PC-9 (cell line): ENCODE measurements at regions not wholly inside any gene's neighbourhood (a gene's known extent, or its start where the extent isn't known, plus 50 kb on each side); places are given as distances from the start of the nearest gene placed in this dataset.
A peak's percentile ranks its signal among the peaks of the same experiment; 100 is the strongest.

ENCODE experiments used
- BruUV-seq: library from RNA; stranded (reverse); fragments of 400-500 nt; replicated peaks from 2 replicates; lab custom pipeline; 2021; lab: Mats Ljungman, UMichigan
- CTCF ChIA-PET: fragments of 300-600 bp; sonication (Branson Sonifier 250); formaldehyde crosslinking; loops from one replicate; lab custom pipeline; 2022; ENCODE audit warnings: antibody characterized with exemption; lab: Charles Lee
- POLR2A ChIA-PET: fragments of 300-600 bp; sonication (Branson Sonifier 250); formaldehyde crosslinking; loops from one replicate; lab custom pipeline; 2022; ENCODE audit warnings: antibody characterized with exemption; ENCODE audit not compliant: unreplicated experiment; lab: Charles Lee
- DNase-seq, 2 experiments: peaks; one replicate each; pipeline versions ENCODE4 v3.0.0 to v3.0.0-alpha.2; 2015 to 2022; ENCODE audit warnings: mixed read lengths in 1 of 2
- H2AFZ ChIP-seq: fragments of 200-600 bp; sonication (generic); 2 replicates; pipeline ENCODE4 v1.8.1; 2017; ENCODE audit warnings: antibody characterized with exemption
- H3F3A ChIP-seq: fragments of 200-600 bp; sonication (generic); 2 replicates; pipeline ENCODE4 v1.8.1; 2017; ENCODE audit warnings: antibody characterized with exemption, mild to moderate bottlenecking, low read depth; ENCODE audit not compliant: insufficient read depth
- H3K27ac ChIP-seq: fragments of 200-600 bp; sonication (generic); 2 replicates; pipeline ENCODE4 v1.6.1; 2016; ENCODE audit warnings: mixed run types
- H3K27me3 ChIP-seq: fragments of 200-600 bp; sonication (generic); 2 replicates; pipeline ENCODE4 v1.6.1; 2016; ENCODE audit warnings: low read depth, mixed run types; ENCODE audit not compliant: insufficient read depth
- H3K36me3 ChIP-seq: fragments of 200-600 bp; sonication (generic); 2 replicates; pipeline ENCODE4 v1.6.1; 2016; ENCODE audit warnings: low read depth, mixed run types
- H3K4me1 ChIP-seq: fragments of 200-600 bp; sonication (generic); replicated peaks from 2 replicates; pipeline ENCODE4 v1.6.1; 2016; ENCODE audit warnings: mixed run types; ENCODE audit not compliant: insufficient read depth
- H3K4me2 ChIP-seq: fragments of 200-600 bp; sonication (generic); 2 replicates; pipeline ENCODE4 v1.6.1; 2017; ENCODE audit warnings: mixed run types
- H3K4me3 ChIP-seq: fragments of 200-600 bp; sonication (generic); 2 replicates; pipeline ENCODE4 v1.6.1; 2016; ENCODE audit warnings: mixed run types
- H3K79me2 ChIP-seq: fragments of 200-600 bp; sonication (generic); 2 replicates; pipeline ENCODE4 v1.6.1; 2017; ENCODE audit warnings: low read depth, mixed run types
- H3K9me2 ChIP-seq: fragments of 200-600 bp; sonication (generic); 2 replicates; pipeline ENCODE4 v1.8.1; 2017; ENCODE audit warnings: mild to moderate bottlenecking; ENCODE audit not compliant: insufficient read depth
- H3K9me3 ChIP-seq: fragments of 200-600 bp; sonication (generic); 2 replicates; pipeline ENCODE4 v1.8.1; 2016; ENCODE audit warnings: low read depth; ENCODE audit not compliant: insufficient read depth
- H4K20me1 ChIP-seq: fragments of 200-600 bp; sonication (generic); 2 replicates; pipeline ENCODE4 v1.8.1; 2017; ENCODE audit not compliant: insufficient read depth
- EZH2 ChIP-seq: fragments of 200-600 bp; sonication (generic); IDR thresholded peaks from 2 replicates; pipeline ENCODE4 v1.8.0; 2017; ENCODE audit warnings: antibody characterized with exemption, low read depth
- intact Hi-C: fragments of 100-400 bp; cut with micrococcal nuclease; formaldehyde crosslinking; loops from one replicate; pipeline ENCODE4 v1.10.0; 2022; ENCODE audit not compliant: unreplicated experiment
- TF ChIP-seq, protein P1 (sequence below): fragments of 200-600 bp; sonication (generic); conservative IDR thresholded peaks from 2 replicates; pipeline ENCODE4 v1.6.1; 2017; ENCODE audit warnings: mixed run types, antibody characterized with exemption, mild to moderate bottlenecking, moderate library complexity

- CTCF ChIA-PET: no interaction called here
- POLR2A ChIA-PET: no interaction called here
Observed at GRCh38 chr11:70014291-70014690, 63.8 kb upstream of the ANO1 start.

GRCh38 chr11:70016666-70017367, 61.3 kb upstream of the ANO1 start:
- H3K79me2 ChIP-seq: no peaks in the 10 kb centered on the region
- peaks cover 41% of the 10 kb centered on the region for H3F3A ChIP-seq
- ChIA-PET POLR2A (no interaction called here), CTCF (no interaction called here)
- H3K9me3 ChIP-seq: no peaks in the 10 kb centered on the region
- H3K27me3 ChIP-seq: no peaks in the 10 kb centered on the region
- no peaks in the 10 kb centered on the region for H4K20me1 ChIP-seq
- H3K4me2 ChIP-seq: peak overlapping the region; percentile 49
- TF ChIP-seq, protein P1, sequence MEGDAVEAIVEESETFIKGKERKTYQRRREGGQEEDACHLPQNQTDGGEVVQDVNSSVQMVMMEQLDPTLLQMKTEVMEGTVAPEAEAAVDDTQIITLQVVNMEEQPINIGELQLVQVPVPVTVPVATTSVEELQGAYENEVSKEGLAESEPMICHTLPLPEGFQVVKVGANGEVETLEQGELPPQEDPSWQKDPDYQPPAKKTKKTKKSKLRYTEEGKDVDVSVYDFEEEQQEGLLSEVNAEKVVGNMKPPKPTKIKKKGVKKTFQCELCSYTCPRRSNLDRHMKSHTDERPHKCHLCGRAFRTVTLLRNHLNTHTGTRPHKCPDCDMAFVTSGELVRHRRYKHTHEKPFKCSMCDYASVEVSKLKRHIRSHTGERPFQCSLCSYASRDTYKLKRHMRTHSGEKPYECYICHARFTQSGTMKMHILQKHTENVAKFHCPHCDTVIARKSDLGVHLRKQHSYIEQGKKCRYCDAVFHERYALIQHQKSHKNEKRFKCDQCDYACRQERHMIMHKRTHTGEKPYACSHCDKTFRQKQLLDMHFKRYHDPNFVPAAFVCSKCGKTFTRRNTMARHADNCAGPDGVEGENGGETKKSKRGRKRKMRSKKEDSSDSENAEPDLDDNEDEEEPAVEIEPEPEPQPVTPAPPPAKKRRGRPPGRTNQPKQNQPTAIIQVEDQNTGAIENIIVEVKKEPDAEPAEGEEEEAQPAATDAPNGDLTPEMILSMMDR: no peak
- no peak for TF ChIP-seq EZH2
- DNase-seq: peak; percentile 69 to 97
- no peaks in the 10 kb centered on the region for H3K9me2 ChIP-seq
- H2AFZ ChIP-seq: no peak overlapping the region
- peaks cover 56% of the 10 kb centered on the region for H3K4me1 ChIP-seq
- H3K36me3 ChIP-seq: no peaks in the 10 kb centered on the region
- no peak overlapping the region; the same call in 1 of the 2 replicates for H3K4me3 ChIP-seq
- H3K27ac ChIP-seq: peak overlapping the region; percentile 91
- no TSS peak for BruUV-seq
- intact Hi-C loops: loop anchor here (2.0 kb wide), 1 partner anchor 62 kb away; the partner anchor contains the start of gene ANO1

More at GRCh38 chr11:70014291-70014690, 63.8 kb upstream of the ANO1 start:
- BruUV-seq: no TSS peak
- TF ChIP-seq, protein P1: no peak
- no peak for TF ChIP-seq EZH2
- no peak overlapping the region for H3K4me3 ChIP-seq
- H3K4me2 ChIP-seq: no peak overlapping the region
- H3K27ac ChIP-seq: no peak overlapping the region
- no peaks in the 10 kb centered on the region for H3K79me2 ChIP-seq
- H3F3A ChIP-seq: peaks cover 41% of the 10 kb centered on the region
- no peaks in the 10 kb centered on the region for H3K9me3 ChIP-seq
- H2AFZ ChIP-seq: no peak overlapping the region
- no peaks in the 10 kb centered on the region for H3K36me3 ChIP-seq
- intact Hi-C loops: no loop called here
- H3K4me1 ChIP-seq: peaks cover 40% of the 10 kb centered on the region
- no peaks in the 10 kb centered on the region for H4K20me1 ChIP-seq
- H3K9me2 ChIP-seq: no peaks in the 10 kb centered on the region
- H3K27me3 ChIP-seq: no peaks in the 10 kb centered on the region
- no peak for DNase-seq

GRCh38 chr11:70018816-70019215, 59.3 kb upstream of the ANO1 start:
- DNase-seq: no peak
- Histone ChIP-seq H3K4me3 (no peak overlapping the region), H3K79me2 (no peaks in the 10 kb centered on the region), H3K4me1 (peaks cover 56% of the 10 kb centered on the region), H3K27me3 (no peaks in the 10 kb centered on the region), H3K9me2 (no peaks in the 10 kb centered on the region), H3K36me3 (no peaks in the 10 kb centered on the region), H4K20me1 (no peaks in the 10 kb centered on the region), H2AFZ (no peak overlapping the region), H3K27ac (no peak overlapping the region), H3K9me3 (no peaks in the 10 kb centered on the region), H3K4me2 (no peak overlapping the region), H3F3A (peaks cover 41% of the 10 kb centered on the region)
- CTCF ChIA-PET: no interaction called here
- no TSS peak for BruUV-seq
- intact Hi-C loops: no loop called here
- POLR2A ChIA-PET: interaction anchor here (0.6 kb wide), 1 partner anchor 141 kb away, joined by 4 read pairs; no protein-coding TSS in a partner anchor
- TF ChIP-seq, protein P1: no peak
- TF ChIP-seq EZH2: no peak
